Lung (tissue), 11 donors: ENCODE measurements at regions not wholly inside any gene's neighbourhood (a gene's known extent, or its start where the extent isn't known, plus 50 kb on each side); places are given as distances from the start of the nearest gene placed in this dataset.
A peak's percentile ranks its signal among the peaks of the same experiment; 100 is the strongest.

Experiments used
- ATAC-seq: fragments of 200-7000 bp; cut with Tn5 transposase; one replicate; pipeline ENCODE4 v1.9.1; 2020; ENCODE audit warnings: moderate number of reproducible peaks; ENCODE audit not compliant: insufficient read depth, low FRiP score
- DNase-seq, 3 donors: peaks; one replicate each; pipeline ENCODE4 v3.0.0-alpha.2; 2013 to 2017
- H3K27ac ChIP-seq, 2 donors: one replicate each; pipeline ENCODE4 v1.5.1; 2013; ENCODE audit warnings: mild to moderate bottlenecking in 2 of 2, moderate library complexity in 2 of 2, control low read depth in 1 of 2, inconsistent platforms in 1 of 2, low read depth in 1 of 2, low read length in 1 of 2
- H3K27me3 ChIP-seq, 3 donors: one replicate each; pipeline ENCODE4 v1.5.1; 2013; ENCODE audit warnings: low read length in 2 of 3; ENCODE audit not compliant: control insufficient read depth in 3 of 3, insufficient read depth in 3 of 3
- H3K36me3 ChIP-seq, 4 donors: one replicate each; pipeline ENCODE4 v1.5.1; 2013; ENCODE audit warnings: low read length in 4 of 4, mild to moderate bottlenecking in 1 of 4, moderate library complexity in 1 of 4; ENCODE audit not compliant: control insufficient read depth in 4 of 4, insufficient read depth in 4 of 4
- H3K4me1 ChIP-seq, 5 donors: one replicate each; pipeline ENCODE4 v1.5.1; 2013; ENCODE audit warnings: low read length in 5 of 5, mild to moderate bottlenecking in 2 of 5, moderate library complexity in 1 of 5; ENCODE audit not compliant: control insufficient read depth in 5 of 5, insufficient read depth in 5 of 5
- H3K4me3 ChIP-seq: one replicate; pipeline ENCODE4 v1.5.1; 2013; ENCODE audit warnings: mild to moderate bottlenecking, control low read depth, moderate library complexity
- H3K9ac ChIP-seq, 2 donors: one replicate each; pipeline ENCODE4 v1.5.1; 2013; ENCODE audit warnings: low read length in 2 of 2, control low read depth in 1 of 2; ENCODE audit not compliant: insufficient read depth in 1 of 2
- H3K9me3 ChIP-seq, 4 donors: one replicate each; pipeline ENCODE4 v1.5.1; 2013; ENCODE audit warnings: low read length in 3 of 4, mild to moderate bottlenecking in 1 of 4, moderate library complexity in 1 of 4; ENCODE audit not compliant: control insufficient read depth in 4 of 4, insufficient read depth in 3 of 4
- CTCF ChIP-seq: IDR thresholded peaks from 2 replicates; pipeline ENCODE4 v1.5.1; 2012; ENCODE audit warnings: mild to moderate bottlenecking; ENCODE audit errors: control extremely low read depth, extremely low read depth
- WGBS, 2 donors: extraction: QIAGEN DNeasy Blood & Tissue Kit; methylation state at CpG; one replicate each; pipeline ENCODE4 v1.1.7; 2013; 5-methylcytosine and 5-hydroxymethylcytosine counted together
- donor health status: control.
- donor health status: control.
- donor health status: Bipolar disorder and iron deficiency.
- donor health status: healthy.
- donor health status: DM: yes; HTN: yes; CAD: no.

- Histone ChIP-seq H3K4me3 (no peak overlapping the region), H3K36me3 (no peaks in the 10 kb centered on the region), H3K9ac (no peak overlapping the region), H3K27me3 (no peaks in the 10 kb centered on the region), H3K27ac (no peak overlapping the region), H3K9me3 (no peaks in the 10 kb centered on the region), H3K4me1 (no peaks in the 10 kb centered on the region)
- ATAC-seq (no peak), DNase-seq (no peak)
- TF ChIP-seq CTCF = no peak
- WGBS, 2 donors = 88 to 91% methylated on average over 3 of the region's 3 CpGs
Observed at GRCh38 chr2:193935114-193935513, 1721.9 kb upstream of the SLC39A10 start.

GRCh38 chr2:193929131-193929530 is 1727.9 kb upstream of the SLC39A10 start:
- Histone ChIP-seq H3K9ac (no peak overlapping the region), H3K4me1 (no peaks in the 10 kb centered on the region), H3K4me3 (no peak overlapping the region), H3K27ac (no peak overlapping the region), H3K27me3 (no peaks in the 10 kb centered on the region), H3K36me3 (no peaks in the 10 kb centered on the region), H3K9me3 (no peaks in the 10 kb centered on the region)
- DNase-seq (peak in 1 of 3 donors; percentile 2), ATAC-seq (no peak)
- TF ChIP-seq CTCF = no peak
- WGBS, 2 donors = 61 to 64% methylated on average over 1 of the region's 1 CpG

- ATAC-seq = no peak
- no peaks in the 10 kb centered on the region for H3K36me3 ChIP-seq
- no peak overlapping the region for H3K9ac ChIP-seq
- no peak for DNase-seq
- H3K9me3 ChIP-seq = no peaks in the 10 kb centered on the region
- no peak overlapping the region for H3K4me3 ChIP-seq
- 21 to 27% methylated on average over 1 of the region's 1 CpG for WGBS, 2 donors
- no peak for TF ChIP-seq CTCF
- no peaks in the 10 kb centered on the region for H3K27me3 ChIP-seq
- no peak overlapping the region for H3K27ac ChIP-seq
- no peaks in the 10 kb centered on the region for H3K4me1 ChIP-seq
Observed at GRCh38 chr2:193907561-193907960, 1712.8 kb upstream of the TMEFF2 start.

- H3K36me3 ChIP-seq = no peaks in the 10 kb centered on the region
- 73 to 84% methylated on average over 3 of the region's 3 CpGs for WGBS, 2 donors
- no peak overlapping the region for H3K27ac ChIP-seq
- H3K9me3 ChIP-seq = no peaks in the 10 kb centered on the region
- H3K27me3 ChIP-seq = no peaks in the 10 kb centered on the region
- DNase-seq = no peak
- no peak overlapping the region for H3K4me3 ChIP-seq
- no peak for ATAC-seq
- TF ChIP-seq CTCF = no peak
- no peak overlapping the region for H3K9ac ChIP-seq
- H3K4me1 ChIP-seq = no peaks in the 10 kb centered on the region
Observed at GRCh38 chr2:193900292-193900691, 1705.6 kb upstream of the TMEFF2 start.
